Lung (tissue), 11 donors: ENCODE measurements at regions not wholly inside any gene's neighbourhood (a gene's known extent, or its start where the extent isn't known, plus 50 kb on each side); places are given as distances from the start of the nearest gene placed in this dataset.
A peak's percentile ranks its signal among the peaks of the same experiment; 100 is the strongest.

Source experiments
- ATAC-seq: fragments of 200-7000 bp; cut with Tn5 transposase; one replicate; pipeline ENCODE4 v1.9.1; 2020; ENCODE audit warnings: moderate number of reproducible peaks; ENCODE audit not compliant: insufficient read depth, low FRiP score
- DNase-seq, 3 donors: peaks; one replicate each; pipeline ENCODE4 v3.0.0-alpha.2; 2013 to 2017
- H3K27ac ChIP-seq, 2 donors: one replicate each; pipeline ENCODE4 v1.5.1; 2013; ENCODE audit warnings: mild to moderate bottlenecking in 2 of 2, moderate library complexity in 2 of 2, control low read depth in 1 of 2, inconsistent platforms in 1 of 2, low read depth in 1 of 2, low read length in 1 of 2
- H3K27me3 ChIP-seq, 3 donors: one replicate each; pipeline ENCODE4 v1.5.1; 2013; ENCODE audit warnings: low read length in 2 of 3; ENCODE audit not compliant: control insufficient read depth in 3 of 3, insufficient read depth in 3 of 3
- H3K36me3 ChIP-seq, 4 donors: one replicate each; pipeline ENCODE4 v1.5.1; 2013; ENCODE audit warnings: low read length in 4 of 4, mild to moderate bottlenecking in 1 of 4, moderate library complexity in 1 of 4; ENCODE audit not compliant: control insufficient read depth in 4 of 4, insufficient read depth in 4 of 4
- H3K4me1 ChIP-seq, 5 donors: one replicate each; pipeline ENCODE4 v1.5.1; 2013; ENCODE audit warnings: low read length in 5 of 5, mild to moderate bottlenecking in 2 of 5, moderate library complexity in 1 of 5; ENCODE audit not compliant: control insufficient read depth in 5 of 5, insufficient read depth in 5 of 5
- H3K4me3 ChIP-seq: one replicate; pipeline ENCODE4 v1.5.1; 2013; ENCODE audit warnings: mild to moderate bottlenecking, control low read depth, moderate library complexity
- H3K9ac ChIP-seq, 2 donors: one replicate each; pipeline ENCODE4 v1.5.1; 2013; ENCODE audit warnings: low read length in 2 of 2, control low read depth in 1 of 2; ENCODE audit not compliant: insufficient read depth in 1 of 2
- H3K9me3 ChIP-seq, 4 donors: one replicate each; pipeline ENCODE4 v1.5.1; 2013; ENCODE audit warnings: low read length in 3 of 4, mild to moderate bottlenecking in 1 of 4, moderate library complexity in 1 of 4; ENCODE audit not compliant: control insufficient read depth in 4 of 4, insufficient read depth in 3 of 4
- WGBS, 2 donors: extraction: QIAGEN DNeasy Blood & Tissue Kit; methylation state at CpG; one replicate each; pipeline ENCODE4 v1.1.7; 2013; 5-methylcytosine and 5-hydroxymethylcytosine counted together
- TF ChIP-seq, protein P1 (sequence below): IDR thresholded peaks from 2 replicates; pipeline ENCODE4 v1.5.1; 2012; ENCODE audit warnings: mild to moderate bottlenecking; ENCODE audit errors: control extremely low read depth, extremely low read depth
- donor health status: control.
- donor health status: control.
- donor health status: Bipolar disorder and iron deficiency.
- donor health status: healthy.
- donor health status: DM: yes; HTN: yes; CAD: no.

DNA sequence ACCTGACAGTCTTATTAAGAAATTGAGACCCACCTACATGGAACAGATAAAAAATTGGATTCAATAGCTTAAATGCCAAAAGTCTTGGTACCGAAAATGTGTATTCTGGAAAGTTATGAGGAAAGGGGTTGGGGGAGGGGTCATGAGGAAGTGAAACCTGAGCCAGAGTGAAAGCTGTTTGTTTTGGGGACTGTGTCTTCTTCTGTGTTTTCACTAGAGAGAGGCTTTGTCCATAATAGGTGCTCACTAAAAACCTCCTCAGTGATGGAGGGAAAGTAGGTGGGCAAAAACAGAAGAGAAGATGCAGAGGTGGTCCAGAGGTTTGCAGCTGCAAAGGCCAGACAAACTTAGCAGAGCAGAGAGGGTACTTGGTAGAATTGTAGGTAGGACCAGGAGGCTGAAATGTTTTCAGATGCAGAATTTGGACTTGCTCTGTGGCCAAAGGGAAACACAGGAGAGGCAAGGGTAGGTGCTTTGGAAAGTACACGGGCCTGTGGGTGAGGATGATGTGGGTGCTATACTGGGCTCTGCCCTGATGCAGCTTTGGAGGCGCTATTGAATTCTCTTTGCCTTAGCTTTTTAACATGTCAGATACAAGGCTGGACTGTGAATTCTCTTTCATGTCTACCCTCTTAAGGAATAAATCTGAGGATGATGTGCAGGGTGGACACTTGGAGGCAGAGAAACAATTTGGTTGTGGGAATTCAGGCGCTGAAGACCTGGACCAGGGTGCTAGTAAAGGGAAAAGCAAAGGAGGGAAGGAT, 254.6 kb downstream of the PTEN start:
- 79 to 87% methylated on average over 4 of the region's 4 CpGs for WGBS, 2 donors
- no peaks in the 10 kb centered on the region for H3K27me3 ChIP-seq
- H3K9me3 ChIP-seq = no peaks in the 10 kb centered on the region
- DNase-seq = no peak
- no peak for ATAC-seq
- H3K36me3 ChIP-seq = no peaks in the 10 kb centered on the region
- no peak overlapping the region for H3K27ac ChIP-seq
- H3K4me1 ChIP-seq = peaks cover 0 to 16% (median 7%) of the 10 kb centered on the region in 5 donors
- TF ChIP-seq, protein P1, sequence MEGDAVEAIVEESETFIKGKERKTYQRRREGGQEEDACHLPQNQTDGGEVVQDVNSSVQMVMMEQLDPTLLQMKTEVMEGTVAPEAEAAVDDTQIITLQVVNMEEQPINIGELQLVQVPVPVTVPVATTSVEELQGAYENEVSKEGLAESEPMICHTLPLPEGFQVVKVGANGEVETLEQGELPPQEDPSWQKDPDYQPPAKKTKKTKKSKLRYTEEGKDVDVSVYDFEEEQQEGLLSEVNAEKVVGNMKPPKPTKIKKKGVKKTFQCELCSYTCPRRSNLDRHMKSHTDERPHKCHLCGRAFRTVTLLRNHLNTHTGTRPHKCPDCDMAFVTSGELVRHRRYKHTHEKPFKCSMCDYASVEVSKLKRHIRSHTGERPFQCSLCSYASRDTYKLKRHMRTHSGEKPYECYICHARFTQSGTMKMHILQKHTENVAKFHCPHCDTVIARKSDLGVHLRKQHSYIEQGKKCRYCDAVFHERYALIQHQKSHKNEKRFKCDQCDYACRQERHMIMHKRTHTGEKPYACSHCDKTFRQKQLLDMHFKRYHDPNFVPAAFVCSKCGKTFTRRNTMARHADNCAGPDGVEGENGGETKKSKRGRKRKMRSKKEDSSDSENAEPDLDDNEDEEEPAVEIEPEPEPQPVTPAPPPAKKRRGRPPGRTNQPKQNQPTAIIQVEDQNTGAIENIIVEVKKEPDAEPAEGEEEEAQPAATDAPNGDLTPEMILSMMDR = no peak
- H3K4me3 ChIP-seq = no peak overlapping the region
- no peak overlapping the region for H3K9ac ChIP-seq

DNA sequence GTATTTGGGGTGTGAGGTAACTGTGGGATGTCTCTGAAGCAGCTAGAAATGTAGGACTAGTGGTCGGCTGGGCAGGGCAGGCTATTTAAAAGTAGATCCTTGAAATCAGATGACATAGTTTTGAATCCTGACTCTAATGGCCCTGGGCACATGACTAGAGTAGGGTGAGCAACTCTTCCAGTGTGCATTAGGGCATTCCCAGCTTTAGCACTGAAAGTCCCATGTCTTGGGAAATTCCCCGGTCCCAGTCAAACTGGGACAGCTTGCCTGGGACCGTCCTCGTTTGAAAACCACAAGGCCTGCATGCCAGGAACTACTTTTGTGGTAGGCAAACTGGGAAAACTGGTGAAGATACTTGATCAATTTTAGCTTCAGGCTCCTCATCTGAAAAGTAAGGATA, 255.3 kb downstream of the PTEN start:
- ATAC-seq = no peak
- peaks cover 0 to 16% (median 7%) of the 10 kb centered on the region in 5 donors for H3K4me1 ChIP-seq

DNA sequence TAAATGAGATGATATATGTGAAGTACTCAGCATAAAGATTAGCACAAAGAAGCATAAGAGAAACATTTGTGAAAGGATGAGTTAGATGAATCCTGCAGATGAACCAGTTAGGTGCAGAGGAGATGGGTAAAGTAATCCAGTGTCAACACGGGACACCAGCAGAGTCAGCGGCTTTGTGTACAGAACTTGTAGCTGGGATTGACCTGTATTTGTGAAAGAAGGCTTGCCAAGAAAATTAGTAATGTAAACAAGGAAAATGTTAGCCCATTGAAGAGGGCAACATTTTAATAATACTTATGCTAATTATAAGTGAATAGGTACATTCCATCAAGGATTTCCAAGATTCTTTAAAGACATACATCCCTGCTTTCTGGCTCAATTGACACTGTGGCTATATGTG, 255.7 kb downstream of the PTEN start:
- Histone ChIP-seq H3K4me3 (no peak overlapping the region), H3K9me3 (no peaks in the 10 kb centered on the region), H3K27ac (no peak overlapping the region), H3K9ac (no peak overlapping the region), H3K36me3 (no peaks in the 10 kb centered on the region), H3K27me3 (no peaks in the 10 kb centered on the region), H3K4me1 (peaks cover 0 to 13% (median 7%) of the 10 kb centered on the region in 5 donors)
- no peak for ATAC-seq
- DNase-seq = no peak
- TF ChIP-seq, protein P1 = no peak
- WGBS, 2 donors = 55 to 76% methylated on average over 2 of the region's 2 CpGs

More for the DNA sequence above, 255.3 kb downstream of the PTEN start:
- no peaks in the 10 kb centered on the region for H3K9me3 ChIP-seq
- no peak overlapping the region for H3K9ac ChIP-seq
- H3K36me3 ChIP-seq = no peaks in the 10 kb centered on the region
- no peak overlapping the region for H3K4me3 ChIP-seq
- 56 to 74% methylated on average over 4 of the region's 4 CpGs for WGBS, 2 donors
- no peaks in the 10 kb centered on the region for H3K27me3 ChIP-seq
- no peak overlapping the region for H3K27ac ChIP-seq
- TF ChIP-seq, protein P1 = no peak
- no peak for DNase-seq

DNA sequence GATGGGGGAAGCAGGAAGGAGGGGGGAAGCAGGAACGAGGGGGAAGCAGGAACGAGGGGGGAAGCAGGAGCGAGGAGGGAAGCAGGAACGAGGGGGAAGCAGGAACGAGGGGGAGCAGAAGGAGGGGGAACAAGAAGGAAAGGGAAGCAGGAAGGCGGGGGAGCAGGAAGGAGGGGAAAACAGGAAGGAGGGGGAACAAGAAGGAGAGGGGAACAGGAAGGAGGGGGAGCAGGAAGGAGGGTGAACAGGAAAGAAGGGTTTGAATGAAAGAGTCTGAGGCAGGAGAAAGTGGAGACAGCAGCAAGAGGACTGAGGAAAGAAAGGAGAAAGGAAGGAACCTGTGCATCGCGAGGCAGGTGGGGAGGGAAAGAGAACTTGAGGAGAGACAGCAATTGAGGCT, 256.6 kb downstream of the PTEN start:
- H3K36me3 ChIP-seq = no peaks in the 10 kb centered on the region
- H3K27me3 ChIP-seq = no peaks in the 10 kb centered on the region
- no peaks in the 10 kb centered on the region for H3K9me3 ChIP-seq
- no peak overlapping the region for H3K9ac ChIP-seq
- WGBS, 2 donors = 37 to 61% methylated on average over 8 of the region's 8 CpGs
- ATAC-seq = no peak
- no peak overlapping the region for H3K4me3 ChIP-seq
- peaks cover 0 to 11% (median 7%) of the 10 kb centered on the region in 5 donors for H3K4me1 ChIP-seq
- H3K27ac ChIP-seq = peak overlapping the region in 1 of 2 donors; percentile 1
- DNase-seq = no peak
- TF ChIP-seq, protein P1 = no peak
